ENCODE measurements at regions not wholly inside any gene's neighbourhood (a gene's known extent, or its start where the extent isn't known, plus 50 kb on each side); places are given as distances from the start of the nearest gene placed in this dataset.

DNA sequence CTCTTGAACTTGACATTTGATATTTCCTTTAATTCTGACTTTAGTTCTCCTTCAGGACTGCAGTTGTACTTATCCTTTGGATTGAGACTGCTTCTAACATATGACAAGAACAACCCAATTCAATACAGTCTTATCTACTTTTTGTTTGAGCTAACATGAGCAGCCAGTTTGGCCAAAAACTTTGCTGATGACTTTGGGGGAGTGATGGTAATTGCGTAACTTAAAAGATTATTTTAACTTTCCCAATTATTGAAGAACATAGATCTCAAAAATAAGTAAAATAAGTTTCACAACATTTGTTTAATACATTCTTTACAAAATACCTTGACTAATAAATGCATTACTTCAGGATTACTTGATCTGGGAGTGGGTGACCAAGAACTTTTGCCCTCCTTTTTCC is 1311.1 kb upstream of the NRXN1 start:
- no peaks in the 10 kb centered on the region for H3K9me3 ChIP-seq (ENCODE audit: insufficient read depth, low read depth, low read length)
- H3K9ac ChIP-seq (ENCODE audit: low read length): no peak overlapping the region
- H2BK12ac ChIP-seq (ENCODE audit: low read length): no peak overlapping the region
- no peak overlapping the region for H4K12ac ChIP-seq (ENCODE audit: low read depth, low read length)
- H3K4ac ChIP-seq (ENCODE audit: low read depth, low read length): no peak overlapping the region
- no peaks in the 10 kb centered on the region for H3K79me1 ChIP-seq (ENCODE audit: low read length)
- H3K4me1 ChIP-seq (ENCODE audit: control insufficient read depth in 1 of 2, insufficient read depth in 2 of 2, low read length in 2 of 2): peaks cover 0 to 5% of the 10 kb centered on the region in 2 experiments
- no CpG with 5 or more reads among the region's 1 CpG for WGBS (ENCODE audit: extremely low coverage, insufficient coverage, insufficient read length)
- H3K27ac ChIP-seq (ENCODE audit: low read depth, low read length): no peak overlapping the region
- no peak overlapping the region for H2AK5ac ChIP-seq (ENCODE audit: low read length)
- H3K27me3 ChIP-seq (ENCODE audit: insufficient read depth, low read length): no peaks in the 10 kb centered on the region
- no peak overlapping the region for H3K18ac ChIP-seq (ENCODE audit: low read length)
- H3K23ac ChIP-seq (ENCODE audit: low read length): no peak overlapping the region
- H4K8ac ChIP-seq (ENCODE audit: low read depth, low read length): no peak overlapping the region
- H3K14ac ChIP-seq (ENCODE audit: low read length): no peak overlapping the region
- no peak overlapping the region for H2BK5ac ChIP-seq (ENCODE audit: low read depth, low read length, poor library complexity)
- H3K4me3 ChIP-seq (ENCODE audit: low read depth, low read length): no peak overlapping the region
- no peaks in the 10 kb centered on the region for H3K36me3 ChIP-seq (ENCODE audit: control insufficient read depth in 1 of 2, insufficient read depth in 2 of 2, low read length in 2 of 2)
- no peaks in the 10 kb centered on the region for H3K79me2 ChIP-seq (ENCODE audit: control insufficient read depth, insufficient read depth, low read length, poor library complexity)
- no peak overlapping the region for H2BK120ac ChIP-seq (ENCODE audit: insufficient read depth, low read length, poor library complexity)
- H4K91ac ChIP-seq (ENCODE audit: low read depth, low read length): no peak overlapping the region
- no peak for DNase-seq
- H2AFZ ChIP-seq (ENCODE audit: insufficient read depth, low read length, poor library complexity): no peak overlapping the region
- no peak overlapping the region for H3K4me2 ChIP-seq (ENCODE audit: low read length)

DNA sequence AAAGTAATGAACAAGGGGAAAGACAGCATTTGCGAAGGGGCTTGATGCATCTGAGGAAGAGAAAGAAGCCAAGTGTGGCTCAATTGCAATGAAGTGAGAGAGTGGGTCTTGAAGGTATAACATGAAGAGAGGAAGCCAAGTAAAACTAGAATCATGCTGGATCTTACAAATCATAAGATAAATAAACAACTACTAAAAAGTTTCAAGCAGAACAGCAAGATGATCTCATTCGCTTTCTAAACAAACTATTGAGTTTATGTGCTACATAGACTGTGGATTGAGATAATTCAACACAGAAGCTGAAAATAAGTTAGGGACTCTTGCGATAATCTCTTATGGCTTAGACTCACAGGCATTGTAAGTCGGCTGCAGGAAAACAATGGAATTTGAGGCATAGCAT is 1310.5 kb upstream of the NRXN1 start:
- Histone ChIP-seq H2BK120ac (ENCODE audit: insufficient read depth, low read length, poor library complexity) (no peak overlapping the region), H3K23ac (ENCODE audit: low read length) (no peak overlapping the region), H2BK12ac (ENCODE audit: low read length) (no peak overlapping the region), H3K9me3 (ENCODE audit: insufficient read depth, low read depth, low read length) (no peaks in the 10 kb centered on the region), H2BK5ac (ENCODE audit: low read depth, low read length, poor library complexity) (no peak overlapping the region), H3K79me2 (ENCODE audit: control insufficient read depth, insufficient read depth, low read length, poor library complexity) (no peaks in the 10 kb centered on the region), H3K9ac (ENCODE audit: low read length) (no peak overlapping the region), H4K12ac (ENCODE audit: low read depth, low read length) (no peak overlapping the region), H4K91ac (ENCODE audit: low read depth, low read length) (no peak overlapping the region), H2AK5ac (ENCODE audit: low read length) (no peak overlapping the region), H3K27ac (ENCODE audit: low read depth, low read length) (no peak overlapping the region), H3K79me1 (ENCODE audit: low read length) (no peaks in the 10 kb centered on the region), H3K4me3 (ENCODE audit: low read depth, low read length) (no peak overlapping the region), H3K4me2 (ENCODE audit: low read length) (no peak overlapping the region), H3K18ac (ENCODE audit: low read length) (no peak overlapping the region), H3K4me1 (ENCODE audit: control insufficient read depth in 1 of 2, insufficient read depth in 2 of 2, low read length in 2 of 2) (peaks cover 0 to 5% of the 10 kb centered on the region in 2 experiments), H4K8ac (ENCODE audit: low read depth, low read length) (no peak overlapping the region), H3K27me3 (ENCODE audit: insufficient read depth, low read length) (no peaks in the 10 kb centered on the region), H2AFZ (ENCODE audit: insufficient read depth, low read length, poor library complexity) (no peak overlapping the region), H3K4ac (ENCODE audit: low read depth, low read length) (no peak overlapping the region), H3K14ac (ENCODE audit: low read length) (no peak overlapping the region), H3K36me3 (ENCODE audit: control insufficient read depth in 1 of 2, insufficient read depth in 2 of 2, low read length in 2 of 2) (no peaks in the 10 kb centered on the region)
- no peak for DNase-seq
- WGBS (ENCODE audit: extremely low coverage, insufficient coverage, insufficient read length): no CpG with 5 or more reads among the region's 4 CpGs

DNA sequence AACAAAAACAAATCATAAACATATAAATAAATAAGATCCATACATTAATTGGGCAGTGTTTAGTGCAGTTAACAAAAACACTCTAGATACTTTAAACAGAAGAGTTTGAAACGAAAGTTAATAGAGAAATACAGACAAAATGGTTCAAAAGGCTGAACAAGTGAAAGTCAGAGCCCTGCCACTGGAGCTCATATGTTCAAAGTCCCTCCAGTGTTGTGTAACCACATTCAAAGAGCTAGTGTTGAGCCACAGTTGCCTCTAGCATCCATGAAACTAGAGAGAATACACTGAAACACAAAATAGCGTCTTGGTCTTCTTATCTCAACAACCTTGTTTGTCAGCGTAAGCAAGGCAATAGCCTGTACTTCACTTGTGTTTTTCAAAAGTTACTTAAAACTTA is 1309.8 kb upstream of the NRXN1 start:
- Histone ChIP-seq H2BK12ac (ENCODE audit: low read length) (no peak overlapping the region), H3K79me2 (ENCODE audit: control insufficient read depth, insufficient read depth, low read length, poor library complexity) (no peaks in the 10 kb centered on the region), H2AK5ac (ENCODE audit: low read length) (no peak overlapping the region), H4K8ac (ENCODE audit: low read depth, low read length) (no peak overlapping the region), H3K4me2 (ENCODE audit: low read length) (no peak overlapping the region), H3K79me1 (ENCODE audit: low read length) (no peaks in the 10 kb centered on the region), H4K12ac (ENCODE audit: low read depth, low read length) (no peak overlapping the region), H3K36me3 (ENCODE audit: control insufficient read depth in 1 of 2, insufficient read depth in 2 of 2, low read length in 2 of 2) (no peaks in the 10 kb centered on the region), H3K4ac (ENCODE audit: low read depth, low read length) (no peak overlapping the region), H2AFZ (ENCODE audit: insufficient read depth, low read length, poor library complexity) (no peak overlapping the region), H3K27ac (ENCODE audit: low read depth, low read length) (no peak overlapping the region), H3K4me1 (ENCODE audit: control insufficient read depth in 1 of 2, insufficient read depth in 2 of 2, low read length in 2 of 2) (peaks cover 0 to 5% of the 10 kb centered on the region in 2 experiments), H3K27me3 (ENCODE audit: insufficient read depth, low read length) (no peaks in the 10 kb centered on the region), H3K14ac (ENCODE audit: low read length) (no peak overlapping the region), H3K9ac (ENCODE audit: low read length) (no peak overlapping the region), H3K9me3 (ENCODE audit: insufficient read depth, low read depth, low read length) (no peaks in the 10 kb centered on the region), H3K18ac (ENCODE audit: low read length) (no peak overlapping the region), H3K4me3 (ENCODE audit: low read depth, low read length) (no peak overlapping the region), H2BK120ac (ENCODE audit: insufficient read depth, low read length, poor library complexity) (no peak overlapping the region), H4K91ac (ENCODE audit: low read depth, low read length) (no peak overlapping the region), H2BK5ac (ENCODE audit: low read depth, low read length, poor library complexity) (no peak overlapping the region), H3K23ac (ENCODE audit: low read length) (no peak overlapping the region)
- no peak for DNase-seq
- WGBS (ENCODE audit: extremely low coverage, insufficient coverage, insufficient read length): no CpG with 5 or more reads among the region's 3 CpGs

DNA sequence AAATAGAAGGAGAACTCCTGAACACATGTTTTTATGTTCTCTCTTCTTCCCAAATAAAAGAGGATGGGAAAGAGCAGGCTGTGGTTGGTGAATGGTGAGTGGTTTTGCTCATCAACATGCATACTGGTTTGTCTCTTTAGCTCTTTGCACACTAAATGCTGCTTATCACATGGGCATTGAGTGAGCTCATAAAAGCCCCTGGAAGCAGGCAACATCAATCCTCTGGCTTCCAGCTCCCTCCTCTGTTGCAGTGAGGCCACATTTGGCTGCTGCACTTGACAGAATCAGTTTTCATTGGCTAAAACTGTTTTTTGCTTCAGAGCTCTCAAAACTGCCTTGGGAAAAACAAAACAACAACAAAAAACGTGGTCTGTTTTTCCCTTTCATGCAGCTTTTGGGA is 1308.2 kb upstream of the NRXN1 start:
- H4K8ac ChIP-seq (ENCODE audit: low read depth, low read length): no peak overlapping the region
- no CpG with 5 or more reads among the region's 1 CpG for WGBS (ENCODE audit: extremely low coverage, insufficient coverage, insufficient read length)

More for the DNA sequence above, 1308.2 kb upstream of the NRXN1 start:
- H4K91ac ChIP-seq (ENCODE audit: low read depth, low read length): no peak overlapping the region
- H2BK5ac ChIP-seq (ENCODE audit: low read depth, low read length, poor library complexity): no peak overlapping the region
- H2AK5ac ChIP-seq (ENCODE audit: low read length): no peak overlapping the region
- no peaks in the 10 kb centered on the region for H3K79me1 ChIP-seq (ENCODE audit: low read length)
- H3K27me3 ChIP-seq (ENCODE audit: insufficient read depth, low read length): no peaks in the 10 kb centered on the region
- H2BK120ac ChIP-seq (ENCODE audit: insufficient read depth, low read length, poor library complexity): no peak overlapping the region
- no peak overlapping the region for H3K27ac ChIP-seq (ENCODE audit: low read depth, low read length)
- H3K23ac ChIP-seq (ENCODE audit: low read length): no peak overlapping the region
- no peak overlapping the region for H4K12ac ChIP-seq (ENCODE audit: low read depth, low read length)
- no peak overlapping the region for H3K4me3 ChIP-seq (ENCODE audit: low read depth, low read length)
- no peak overlapping the region for H3K9ac ChIP-seq (ENCODE audit: low read length)
- no peak overlapping the region for H3K14ac ChIP-seq (ENCODE audit: low read length)
- H2BK12ac ChIP-seq (ENCODE audit: low read length): no peak overlapping the region
- DNase-seq: no peak
- H3K18ac ChIP-seq (ENCODE audit: low read length): no peak overlapping the region
- H3K4me1 ChIP-seq (ENCODE audit: control insufficient read depth in 1 of 2, insufficient read depth in 2 of 2, low read length in 2 of 2): peaks cover 0 to 5% of the 10 kb centered on the region in 2 experiments
- H3K4ac ChIP-seq (ENCODE audit: low read depth, low read length): no peak overlapping the region
- H3K4me2 ChIP-seq (ENCODE audit: low read length): no peak overlapping the region
- H3K79me2 ChIP-seq (ENCODE audit: control insufficient read depth, insufficient read depth, low read length, poor library complexity): no peaks in the 10 kb centered on the region
- H3K9me3 ChIP-seq (ENCODE audit: insufficient read depth, low read depth, low read length): no peaks in the 10 kb centered on the region
- H3K36me3 ChIP-seq (ENCODE audit: control insufficient read depth in 1 of 2, insufficient read depth in 2 of 2, low read length in 2 of 2): no peaks in the 10 kb centered on the region
- H2AFZ ChIP-seq (ENCODE audit: insufficient read depth, low read length, poor library complexity): no peak overlapping the region

Measured in trophoblast cell (in vitro differentiated cells and primary cell).